GM12878 (cell line): ENCODE measurements at regions not wholly inside any gene's neighbourhood (a gene's known extent, or its start where the extent isn't known, plus 50 kb on each side); places are given as distances from the start of the nearest gene placed in this dataset.

Experiments used
- ATAC-seq: fragments of 200-7000 bp; cut with Tn5 transposase; 3 replicates; pipeline ENCODE4 v1.9.1; 2020; ENCODE audit warnings: mild to moderate bottlenecking, moderate library complexity
- BruUV-seq: library from RNA; stranded (reverse); fragments of 400-500 nt; replicated peaks from 2 replicates; lab custom pipeline; 2021; lab: Mats Ljungman, UMichigan
- CTCF ChIA-PET: fragments of 300-600 bp; sonication (Branson Sonifier 250); formaldehyde crosslinking; extraction: SDS; loops from one replicate; lab custom pipeline; 2021; ENCODE audit warnings: inconsistent platforms; lab: Yijun Ruan, JAX
- POLR2A ChIA-PET: fragments of 350-600 bp; formaldehyde crosslinking; extraction: SDS; loops from one replicate; lab custom pipeline; 2021; ENCODE audit warnings: inconsistent platforms; lab: Charles Lee
- RAD21 ChIA-PET: fragments of 300-600 bp; sonication (Branson Sonifier 250); formaldehyde crosslinking; loops from one replicate; lab custom pipeline; 2023; ENCODE audit warnings: antibody characterized with exemption; ENCODE audit not compliant: unreplicated experiment; lab: Charles Lee
- SMC1A ChIA-PET: fragments of 300-600 bp; sonication (Branson Sonifier 250); formaldehyde crosslinking; loops from one replicate; lab custom pipeline; 2023; ENCODE audit not compliant: unreplicated experiment, uncharacterized antibody; lab: Charles Lee
- DNase-seq: peaks from one replicate; pipeline ENCODE4 v3.0.0-alpha.2; 2011; ENCODE audit warnings: low read depth, low spot score
- FAIRE-seq: peaks from 3 replicates; lab custom pipeline; 2011; peaks lifted over from hg19 to GRCh38; lab: Jason Lieb, UNC
- H2AFZ ChIP-seq: 2 replicates; pipeline ENCODE4 v1.6.0; 2011; ENCODE audit warnings: low read depth, low read length, control low read depth; ENCODE audit not compliant: control insufficient read depth
- H3K27ac ChIP-seq: 2 replicates; pipeline ENCODE4 v1.5.1; 2011; ENCODE audit warnings: control low read depth; ENCODE audit not compliant: control insufficient read depth, insufficient read depth
- H3K27me3 ChIP-seq, 2 experiments: replicated peaks in 1 of 2; 2 replicates each; pipeline versions ENCODE4 v1.6.0 to v1.6.1; 2011; ENCODE audit warnings: low read length in 1 of 2; ENCODE audit not compliant: control insufficient read depth in 2 of 2, insufficient read depth in 2 of 2
- H3K36me3 ChIP-seq, 2 experiments: 2 replicates each; pipeline ENCODE4 v1.5.1; 2011; ENCODE audit warnings: low read length in 1 of 2; ENCODE audit not compliant: control insufficient read depth in 2 of 2, insufficient read depth in 2 of 2
- H3K4me1 ChIP-seq: 2 replicates; pipeline ENCODE4 v1.6.1; 2011; ENCODE audit warnings: mild to moderate bottlenecking, low read length, moderate library complexity, mixed read lengths; ENCODE audit not compliant: control insufficient read depth, insufficient read depth
- H3K4me2 ChIP-seq: 2 replicates; pipeline ENCODE4 v1.6.0; 2011; ENCODE audit warnings: control low read depth; ENCODE audit not compliant: control insufficient read depth, insufficient read depth
- H3K4me3 ChIP-seq: fragments of 200-600 bp; sonication (generic); 2 replicates; pipeline ENCODE4 v1.5.1; 2016
- H3K79me2 ChIP-seq: 2 replicates; pipeline ENCODE4 v1.6.0; 2011; ENCODE audit warnings: low read length; ENCODE audit not compliant: control insufficient read depth, insufficient read depth
- H3K9ac ChIP-seq: 2 replicates; pipeline ENCODE4 v1.8.0; 2011; ENCODE audit warnings: low read length, control low read depth, mixed read lengths; ENCODE audit not compliant: control insufficient read depth, insufficient read depth
- H3K9me3 ChIP-seq: replicated peaks from 3 replicates; pipeline ENCODE4 v1.5.1; 2011; ENCODE audit warnings: mild to moderate bottlenecking, low read length; ENCODE audit not compliant: control insufficient read depth, insufficient read depth
- H4K20me1 ChIP-seq: 2 replicates; pipeline ENCODE4 v1.6.0; 2011; ENCODE audit not compliant: control insufficient read depth, insufficient read depth
- EED ChIP-seq: sonication (generic); IDR thresholded peaks from 2 replicates; pipeline ENCODE4 v1.6.1; 2016; ENCODE audit warnings: antibody characterized with exemption, low read depth
- IKZF1 ChIP-seq: fragments of 450-650 bp; conservative IDR thresholded peaks from 2 replicates; pipeline ENCODE4 v1.6.1; 2017; ENCODE audit warnings: antibody characterized with exemption, mild to moderate bottlenecking
- IKZF2 ChIP-seq, 2 experiments: fragments of 450-650 bp; IDR thresholded peaks; 2 replicates each; pipeline ENCODE4 v1.6.1; 2017; ENCODE audit warnings: mild to moderate bottlenecking in 2 of 2, moderate library complexity in 2 of 2
- NR2C2 ChIP-seq: IDR thresholded peaks from 2 replicates; pipeline ENCODE4 v1.6.1; 2011; ENCODE audit warnings: borderline replicate concordance, low read depth; ENCODE audit not compliant: control insufficient read depth, insufficient read length
- TAF1 ChIP-seq: IDR thresholded peaks from 2 replicates; pipeline ENCODE4 v1.6.1; 2011; ENCODE audit warnings: mild to moderate bottlenecking, low read depth, low read length, borderline replicate concordance
- ZBED1 ChIP-seq: IDR thresholded peaks from 2 replicates; pipeline ENCODE4 v1.6.1; 2016; ENCODE audit warnings: borderline replicate concordance
- WGBS: methylation state at CpG from one replicate; pipeline ENCODE4 v1.1.6; 2016; ENCODE audit warnings: low lambda C conversion rate; ENCODE audit not compliant: insufficient replicate concordance, insufficient coverage; ENCODE audit errors: missing lambda C conversion rate; 5-methylcytosine and 5-hydroxymethylcytosine counted together
- in situ Hi-C: fragments of 300-500 bp; cut with MboI; formaldehyde crosslinking; loops from 9 replicates; pipeline ENCODE4 v1.14.3; 2018; ENCODE audit warnings: mixed read lengths
- intact Hi-C: fragments of 100-400 bp; cut with micrococcal nuclease; formaldehyde crosslinking; loops from one replicate; pipeline ENCODE4 v1.14.2; 2022; ENCODE audit not compliant: unreplicated experiment

DNA sequence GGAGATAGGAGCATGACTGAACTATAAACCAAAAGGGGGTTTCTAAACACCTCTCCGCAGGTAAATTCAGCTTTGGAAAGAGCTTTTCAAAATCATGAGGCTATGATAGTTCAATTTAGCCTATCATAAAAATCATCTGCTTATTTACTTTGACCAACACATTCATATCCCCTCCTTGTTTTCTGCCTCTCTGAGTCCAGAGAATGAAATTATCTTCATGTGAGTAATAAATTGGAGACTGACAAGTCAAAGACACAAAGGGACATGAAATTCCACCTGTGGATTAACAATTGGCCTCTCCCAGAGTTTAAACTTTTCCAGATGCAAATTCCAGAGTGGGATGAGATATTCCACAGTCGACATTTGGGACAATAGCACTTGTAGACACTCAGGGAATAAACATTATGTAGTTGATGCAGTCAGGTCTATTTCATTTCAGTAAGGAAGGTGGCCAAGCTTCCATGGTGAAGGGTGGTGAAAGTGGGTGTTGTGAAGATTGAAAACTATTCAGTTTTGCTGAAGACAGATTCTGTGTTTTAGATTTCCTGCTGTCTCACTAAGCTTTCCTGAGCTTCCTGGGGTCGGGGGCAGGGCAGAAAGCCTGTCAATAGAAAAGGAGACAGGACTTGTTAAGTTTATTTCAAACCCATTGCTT, 84.7 kb downstream of the CDC42EP3 start:
- POLR2A ChIA-PET: interaction anchor here (0.7 to 8.6 kb wide), 9 partner anchors 8 to 35 kb away, joined by 3 to 126 read pairs (median 4); no protein-coding TSS in a partner anchor
- peak overlapping the region; percentile 61 for H3K27ac ChIP-seq
- no peaks in the 10 kb centered on the region for H3K27me3 ChIP-seq
- H3K4me2 ChIP-seq: peak overlapping the region; percentile 83
- BruUV-seq: no TSS peak
- H3K9me3 ChIP-seq: no peaks in the 10 kb centered on the region
- H3K4me1 ChIP-seq: peaks cover 45% of the 10 kb centered on the region
- in situ Hi-C loops (no loop called here), intact Hi-C loops (no loop called here)
- no peak overlapping the region for H2AFZ ChIP-seq
- FAIRE-seq (no peak), DNase-seq (no peak)
- 49% methylated on average over 3 of the region's 3 CpGs for WGBS
- no peaks in the 10 kb centered on the region for H4K20me1 ChIP-seq
- SMC1A ChIA-PET: interaction anchor here (0.8 to 12.4 kb wide), 24 partner anchors 9 to 307 kb away, joined by 3 to 178 read pairs (median 4); no protein-coding TSS in a partner anchor
- RAD21 ChIA-PET: interaction anchor here (1.0 to 12.0 kb wide), 12 partner anchors 12 to 245 kb away, joined by 3 to 165 read pairs (median 4); no protein-coding TSS in a partner anchor
- H3K4me3 ChIP-seq: no peak overlapping the region
- TF ChIP-seq NR2C2 (no peak), IKZF2 (IDR thresholded peaks at IDR 0.05) (peak; percentile 28 to 40; a peak in 3 of 4 replicates), IKZF1 (peak; percentile 44), EED (peak; percentile 56; the same call in 1 of the 2 replicates)
- TF ChIP-seq, all 136 proteins: peak for 3
- Histone ChIP-seq H3K36me3 (no peaks in the 10 kb centered on the region), H3K9ac (peak overlapping the region; percentile 37), H3K79me2 (no peaks in the 10 kb centered on the region)
- ATAC-seq: no peak
- CTCF ChIA-PET: interaction anchor here (0.6 to 6.0 kb wide), 10 partner anchors 9 to 172 kb away, joined by 3 to 36 read pairs (median 4); no protein-coding TSS in a partner anchor

DNA sequence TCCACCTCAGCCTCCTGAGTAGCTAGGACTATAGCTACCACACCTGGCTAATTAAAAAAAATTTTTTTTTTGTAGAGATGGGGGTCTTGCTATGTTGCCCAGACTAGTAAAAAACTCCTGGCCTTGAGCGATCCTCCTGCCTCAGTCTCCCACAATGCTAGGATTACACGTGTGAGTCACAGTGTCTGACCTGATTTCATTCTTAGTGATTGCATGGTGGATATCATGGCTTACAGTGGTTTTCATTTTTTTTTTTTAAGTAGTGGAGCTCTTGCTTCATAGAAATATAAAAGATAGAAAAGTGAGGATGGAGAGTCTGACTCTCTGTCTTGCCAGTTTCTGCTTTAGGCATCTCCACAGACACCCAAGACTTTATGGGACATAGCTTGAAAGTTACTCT, 83.6 kb downstream of the CDC42EP3 start:
- H3K27me3 ChIP-seq: no peaks in the 10 kb centered on the region
- FAIRE-seq: no peak
- H4K20me1 ChIP-seq: no peaks in the 10 kb centered on the region
- POLR2A ChIA-PET: interaction anchor here (0.6 to 8.6 kb wide), 12 partner anchors 9 to 614 kb away, joined by 3 to 126 read pairs (median 4); no protein-coding TSS in a partner anchor
- BruUV-seq: no TSS peak
- H3K27ac ChIP-seq: peak overlapping the region; percentile 73; the same call in 1 of the 2 replicates
- in situ Hi-C loops: no loop called here
- H3K36me3 ChIP-seq: no peaks in the 10 kb centered on the region
- H3K4me2 ChIP-seq: no peak overlapping the region
- SMC1A ChIA-PET: interaction anchor here (0.9 to 12.4 kb wide), 13 partner anchors 9 to 306 kb away, joined by 3 to 178 read pairs (median 10); no protein-coding TSS in a partner anchor
- WGBS: 95% methylated on average over 2 of the region's 2 CpGs
- H3K4me1 ChIP-seq: peaks cover 46% of the 10 kb centered on the region
- H3K9ac ChIP-seq: no peak overlapping the region
- intact Hi-C loops: no loop called here
- no peaks in the 10 kb centered on the region for H3K79me2 ChIP-seq
- RAD21 ChIA-PET: interaction anchor here (0.7 to 12.0 kb wide), 15 partner anchors 12 to 244 kb away, joined by 3 to 165 read pairs (median 4); no protein-coding TSS in a partner anchor
- no peaks in the 10 kb centered on the region; the same call in 2 of the 3 replicates for H3K9me3 ChIP-seq
- no peak for ATAC-seq
- TF ChIP-seq TAF1 (no peak), ZBED1 (0 out of 2 replicates have a peak, but pooled peaks have one; percentile 17)
- no peak overlapping the region for H2AFZ ChIP-seq
- CTCF ChIA-PET: interaction anchor here (0.6 to 6.0 kb wide), 7 partner anchors 10 to 173 kb away, joined by 3 to 36 read pairs (median 4); no protein-coding TSS in a partner anchor
- no peak for DNase-seq
- H3K4me3 ChIP-seq: no peak overlapping the region
